ENCODE measurements at regions not wholly inside any gene's neighbourhood (a gene's known extent, or its start where the extent isn't known, plus 50 kb on each side); places are given as distances from the start of the nearest gene placed in this dataset.
"Not testable (repeated sequence)": the region's sequence is repeated elsewhere in the genome, so short reads cannot be mapped to it uniquely, and the experiment has no call there.

- DNase-seq, result no peak
Observed at GRCh38 chr10:130263289-130263688, 127.1 kb downstream of the GLRX3 start.

- no peak for DNase-seq
Observed at GRCh38 chr10:130265542-130265941, 129.4 kb downstream of the GLRX3 start.

- DNase-seq, result no peak
Observed at GRCh38 chr10:130282492-130283218, 146.5 kb downstream of the GLRX3 start.

- DNase-seq, result no peak
Observed at GRCh38 chr10:130283219-130283545, 147.0 kb downstream of the GLRX3 start.

- DNase-seq, result not testable (repeated sequence)
Observed at GRCh38 chr10:130295761-130296160, 159.6 kb downstream of the GLRX3 start.

GRCh38 chr10:130300608-130301020 is 164.4 kb downstream of the GLRX3 start:
- peak; percentile 77 for DNase-seq

GRCh38 chr10:130301021-130301892 is 165.1 kb downstream of the GLRX3 start:
- peak; percentile 87 for DNase-seq

- DNase-seq, result no peak
Observed at GRCh38 chr10:130326954-130327353, 190.8 kb downstream of the GLRX3 start.

GRCh38 chr10:130329792-130330191 is 193.6 kb downstream of the GLRX3 start:
- DNase-seq, result no peak

- DNase-seq, result no peak
Observed at GRCh38 chr10:130333185-130333584, 197.0 kb downstream of the GLRX3 start.

- DNase-seq, result no peak
Observed at GRCh38 chr10:130335336-130335735, 199.1 kb downstream of the GLRX3 start.

GRCh38 chr10:130336617-130337304 is 200.6 kb downstream of the GLRX3 start:
- DNase-seq, result no peak

GRCh38 chr10:130337305-130337640 is 201.1 kb downstream of the GLRX3 start:
- DNase-seq, result no peak

- DNase-seq, result no peak
Observed at GRCh38 chr10:130337696-130338635, 201.8 kb downstream of the GLRX3 start.

GRCh38 chr10:130338636-130339024 is 202.4 kb downstream of the GLRX3 start:
- DNase-seq, result no peak

GRCh38 chr10:130339091-130339490 is 202.9 kb downstream of the GLRX3 start:
- no peak for DNase-seq

GRCh38 chr10:130339911-130340310 is 203.7 kb downstream of the GLRX3 start:
- no peak for DNase-seq

GRCh38 chr10:130340816-130341215 is 204.6 kb downstream of the GLRX3 start:
- no peak for DNase-seq

GRCh38 chr10:130341356-130341755 is 205.2 kb downstream of the GLRX3 start:
- DNase-seq, result no peak

GRCh38 chr10:130345728-130346127 is 209.5 kb downstream of the GLRX3 start:
- no peak for DNase-seq

- DNase-seq, result no peak
Observed at GRCh38 chr10:130350996-130351395, 214.8 kb downstream of the GLRX3 start.

GRCh38 chr10:130351466-130352290 is 215.5 kb downstream of the GLRX3 start:
- DNase-seq, result no peak
